Activated T-cell treated with anti-CD3 and anti-CD28 coated beads, Interleukin-2, amount 50 U/mL, for 4 hours (primary cell): ENCODE measurements at regions not wholly inside any gene's neighbourhood (a gene's known extent, or its start where the extent isn't known, plus 50 kb on each side); places are given as distances from the start of the nearest gene placed in this dataset.
"Not testable (repeated sequence)": the region's sequence is repeated elsewhere in the genome, so short reads cannot be mapped to it uniquely, and the experiment has no call there.

Source experiments
- ATAC-seq, 2 donors: fragments of 200-7000 bp; cut with Tn5 transposase; one replicate each; pipeline ENCODE4 v1.10.0; 2021
- DNase-seq: peaks from one replicate; pipeline ENCODE4 v3.0.0-alpha.2; 2020
- H3K27me3 Mint-ChIP-seq: one replicate; pipeline ENCODE4 v1.8.0; 2021; ENCODE audit warnings: low read depth, mixed read lengths
- H3K36me3 Mint-ChIP-seq: one replicate; pipeline ENCODE4 v1.8.0; 2022; ENCODE audit warnings: mixed read lengths; ENCODE audit not compliant: insufficient read depth
- H3K4me1 Mint-ChIP-seq: one replicate; pipeline ENCODE4 v1.8.0; 2021; ENCODE audit warnings: low read depth, mixed read lengths
- H3K4me3 Mint-ChIP-seq: one replicate; pipeline ENCODE4 v1.8.0; 2021; ENCODE audit warnings: mild to moderate bottlenecking, moderate library complexity, mixed read lengths
- H3K9me3 Mint-ChIP-seq: one replicate; pipeline ENCODE4 v1.8.0; 2021; ENCODE audit warnings: mixed read lengths

- H3K27me3 Mint-ChIP-seq, H3K4me1 Mint-ChIP-seq, DNase-seq, H3K9me3 Mint-ChIP-seq, ATAC-seq, H3K4me3 Mint-ChIP-seq, H3K36me3 Mint-ChIP-seq: not testable (repeated sequence)
These were observed 382.6 kb upstream of the TGIF2LX start for GRCh38 chrX:89539150-89539549.

- not testable (repeated sequence) for H3K27me3 Mint-ChIP-seq, DNase-seq, H3K4me3 Mint-ChIP-seq, H3K4me1 Mint-ChIP-seq, H3K9me3 Mint-ChIP-seq, ATAC-seq, H3K36me3 Mint-ChIP-seq
These were observed 364.6 kb upstream of the TGIF2LX start for GRCh38 chrX:89557146-89557545.

- not testable (repeated sequence) for H3K4me3 Mint-ChIP-seq, H3K36me3 Mint-ChIP-seq, H3K4me1 Mint-ChIP-seq, ATAC-seq, DNase-seq, H3K9me3 Mint-ChIP-seq, H3K27me3 Mint-ChIP-seq
These were observed 359.6 kb upstream of the TGIF2LX start for GRCh38 chrX:89562079-89562478.

GRCh38 chrX:89563107-89563506 is 358.6 kb upstream of the TGIF2LX start:
- not testable (repeated sequence) for ATAC-seq, H3K36me3 Mint-ChIP-seq, H3K27me3 Mint-ChIP-seq, DNase-seq, H3K4me3 Mint-ChIP-seq, H3K9me3 Mint-ChIP-seq, H3K4me1 Mint-ChIP-seq

- not testable (repeated sequence) for H3K9me3 Mint-ChIP-seq, H3K4me3 Mint-ChIP-seq, ATAC-seq, H3K36me3 Mint-ChIP-seq, H3K27me3 Mint-ChIP-seq, DNase-seq, H3K4me1 Mint-ChIP-seq
These were observed 353.9 kb upstream of the TGIF2LX start for GRCh38 chrX:89567787-89568186.

- not testable (repeated sequence) for DNase-seq, H3K9me3 Mint-ChIP-seq, H3K4me1 Mint-ChIP-seq, H3K36me3 Mint-ChIP-seq, H3K4me3 Mint-ChIP-seq, ATAC-seq, H3K27me3 Mint-ChIP-seq
These were observed 339.8 kb upstream of the TGIF2LX start for GRCh38 chrX:89581868-89582267.

- ATAC-seq, H3K27me3 Mint-ChIP-seq, H3K9me3 Mint-ChIP-seq, H3K4me3 Mint-ChIP-seq, H3K36me3 Mint-ChIP-seq, H3K4me1 Mint-ChIP-seq, DNase-seq: not testable (repeated sequence)
These were observed 289.9 kb upstream of the TGIF2LX start for GRCh38 chrX:89631858-89632257.

- DNase-seq, H3K27me3 Mint-ChIP-seq, H3K4me3 Mint-ChIP-seq, H3K4me1 Mint-ChIP-seq, ATAC-seq, H3K9me3 Mint-ChIP-seq, H3K36me3 Mint-ChIP-seq: not testable (repeated sequence)
These were observed 285.8 kb upstream of the TGIF2LX start for GRCh38 chrX:89635887-89636286.

GRCh38 chrX:89658662-89659061 is 263.0 kb upstream of the TGIF2LX start:
- not testable (repeated sequence) for H3K4me1 Mint-ChIP-seq, H3K36me3 Mint-ChIP-seq, H3K4me3 Mint-ChIP-seq, H3K9me3 Mint-ChIP-seq, ATAC-seq, H3K27me3 Mint-ChIP-seq, DNase-seq

- DNase-seq, H3K9me3 Mint-ChIP-seq, H3K36me3 Mint-ChIP-seq, H3K4me1 Mint-ChIP-seq, H3K27me3 Mint-ChIP-seq, ATAC-seq, H3K4me3 Mint-ChIP-seq: not testable (repeated sequence)
These were observed 215.2 kb upstream of the TGIF2LX start for GRCh38 chrX:89706481-89706880.

GRCh38 chrX:89707363-89707927 is 214.3 kb upstream of the TGIF2LX start:
- not testable (repeated sequence) for H3K4me1 Mint-ChIP-seq, H3K27me3 Mint-ChIP-seq, H3K9me3 Mint-ChIP-seq, ATAC-seq, DNase-seq, H3K4me3 Mint-ChIP-seq, H3K36me3 Mint-ChIP-seq

- DNase-seq = not testable (repeated sequence)
These were observed 187.3 kb upstream of the TGIF2LX start for GRCh38 chrX:89734367-89734766.

GRCh38 chrX:89756466-89756865 is 165.2 kb upstream of the TGIF2LX start:
- not testable (repeated sequence) for H3K4me3 Mint-ChIP-seq, H3K4me1 Mint-ChIP-seq, H3K36me3 Mint-ChIP-seq, ATAC-seq, H3K27me3 Mint-ChIP-seq, H3K9me3 Mint-ChIP-seq, DNase-seq

More at GRCh38 chrX:89734367-89734766, 187.3 kb upstream of the TGIF2LX start:
- not testable (repeated sequence) for H3K36me3 Mint-ChIP-seq, H3K4me1 Mint-ChIP-seq, H3K9me3 Mint-ChIP-seq, H3K27me3 Mint-ChIP-seq, ATAC-seq, H3K4me3 Mint-ChIP-seq

- not testable (repeated sequence) for DNase-seq
These were observed 163.9 kb upstream of the TGIF2LX start for GRCh38 chrX:89757767-89758166.

GRCh38 chrX:89759076-89759685 is 162.5 kb upstream of the TGIF2LX start:
- DNase-seq, H3K9me3 Mint-ChIP-seq, H3K27me3 Mint-ChIP-seq, H3K4me1 Mint-ChIP-seq, H3K4me3 Mint-ChIP-seq, ATAC-seq, H3K36me3 Mint-ChIP-seq: not testable (repeated sequence)

More at GRCh38 chrX:89757767-89758166, 163.9 kb upstream of the TGIF2LX start:
- not testable (repeated sequence) for H3K9me3 Mint-ChIP-seq, H3K4me3 Mint-ChIP-seq, H3K36me3 Mint-ChIP-seq, ATAC-seq, H3K27me3 Mint-ChIP-seq, H3K4me1 Mint-ChIP-seq
